A673 (cell line): ENCODE measurements at regions not wholly inside any gene's neighbourhood (a gene's known extent, or its start where the extent isn't known, plus 50 kb on each side); places are given as distances from the start of the nearest gene placed in this dataset.

ENCODE experiments used
- BruUV-seq: library from RNA; stranded (reverse); fragments of 400-500 nt; replicated peaks from 2 replicates; lab custom pipeline; 2021; lab: Mats Ljungman, UMichigan
- CTCF ChIA-PET: fragments of 300-600 bp; sonication (Branson Sonifier 250); formaldehyde crosslinking; loops from one replicate; lab custom pipeline; 2022; ENCODE audit warnings: antibody characterized with exemption; lab: Charles Lee
- POLR2A ChIA-PET: fragments of 300-600 bp; sonication (Branson Sonifier 250); formaldehyde crosslinking; loops from one replicate; lab custom pipeline; 2022; ENCODE audit warnings: antibody characterized with exemption; ENCODE audit not compliant: low non-redundant PET; lab: Charles Lee
- DNase-seq: peaks from one replicate; pipeline ENCODE4 v3.0.0-alpha.2; 2015; ENCODE audit warnings: low spot score
- H3K27ac ChIP-seq: fragments of 200-600 bp; sonication (generic); 2 replicates; pipeline ENCODE4 v1.5.1; 2016; ENCODE audit warnings: mixed run types, low read depth, mild to moderate bottlenecking, mixed read lengths, antibody characterized with exemption, low read length; ENCODE audit not compliant: poor library complexity, severe bottlenecking
- H3K27me3 ChIP-seq: fragments of 200-600 bp; sonication (generic); replicated peaks from 2 replicates; pipeline ENCODE4 v1.6.1; 2017; ENCODE audit warnings: mixed run types, low read depth, mild to moderate bottlenecking, mixed read lengths, antibody characterized with exemption, low read length; ENCODE audit not compliant: insufficient read depth, poor library complexity
- H3K36me3 ChIP-seq: fragments of 200-600 bp; sonication (generic); 2 replicates; pipeline ENCODE4 v1.6.1; 2016; ENCODE audit warnings: mixed run types, mild to moderate bottlenecking, mixed read lengths, antibody characterized with exemption, low read length; ENCODE audit not compliant: insufficient read depth, poor library complexity, severe bottlenecking
- H3K4me1 ChIP-seq: fragments of 200-600 bp; sonication (generic); 2 replicates; pipeline ENCODE4 v1.6.1; 2017; ENCODE audit warnings: mixed run types, mild to moderate bottlenecking, mixed read lengths, antibody characterized with exemption, low read length; ENCODE audit not compliant: insufficient read depth, poor library complexity, severe bottlenecking
- H3K4me3 ChIP-seq: fragments of 200-600 bp; sonication (generic); 2 replicates; pipeline ENCODE4 v1.5.1; 2016; ENCODE audit warnings: low read depth, mixed run types, mild to moderate bottlenecking, mixed read lengths, low read length; ENCODE audit not compliant: poor library complexity, severe bottlenecking
- H3K9me3 ChIP-seq: fragments of 200-600 bp; sonication (generic); 2 replicates; pipeline ENCODE4 v1.6.1; 2016; ENCODE audit warnings: mixed run types, low read depth, mild to moderate bottlenecking, mixed read lengths, antibody characterized with exemption, low read length; ENCODE audit not compliant: poor library complexity, severe bottlenecking
- EZH2 ChIP-seq: fragments of 200-600 bp; sonication (generic); IDR thresholded peaks from 2 replicates; pipeline ENCODE4 v1.6.1; 2017; ENCODE audit warnings: borderline replicate concordance, low read depth, mild to moderate bottlenecking, mixed read lengths, antibody characterized with exemption, low read length; ENCODE audit not compliant: poor library complexity, severe bottlenecking
- intact Hi-C: fragments of 100-400 bp; cut with micrococcal nuclease; formaldehyde crosslinking; loops from one replicate; pipeline ENCODE4 v1.10.0; 2022; ENCODE audit not compliant: unreplicated experiment
- TF ChIP-seq, protein P1 (sequence below): fragments of 300-800, 200-600 bp; sonication (generic); conservative IDR thresholded peaks from 2 replicates; pipeline ENCODE4 v1.5.1; 2017; ENCODE audit warnings: low read depth, mild to moderate bottlenecking, antibody characterized with exemption, low read length, moderate library complexity, mixed read lengths

DNA sequence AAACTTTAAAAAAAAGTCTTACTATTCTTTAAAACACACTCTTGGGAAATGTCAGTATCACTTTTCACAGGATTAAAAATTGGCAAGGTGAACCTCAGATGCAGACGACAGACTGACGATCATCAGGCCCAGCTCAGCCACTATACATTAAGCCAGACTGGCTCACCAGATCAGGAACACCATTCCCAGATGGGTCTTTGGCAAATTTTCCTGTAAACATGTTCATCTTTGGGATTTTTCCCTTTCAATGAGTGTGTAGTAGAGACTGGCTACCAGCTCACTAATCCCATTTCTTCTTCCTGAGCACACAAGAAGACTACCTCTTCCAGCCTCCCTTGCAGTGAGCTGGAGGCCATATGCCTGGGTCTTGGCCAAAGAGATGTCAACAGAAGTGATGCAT lies 142.7 kb upstream of the CHST15 start:
- POLR2A ChIA-PET: no interaction called here

DNA sequence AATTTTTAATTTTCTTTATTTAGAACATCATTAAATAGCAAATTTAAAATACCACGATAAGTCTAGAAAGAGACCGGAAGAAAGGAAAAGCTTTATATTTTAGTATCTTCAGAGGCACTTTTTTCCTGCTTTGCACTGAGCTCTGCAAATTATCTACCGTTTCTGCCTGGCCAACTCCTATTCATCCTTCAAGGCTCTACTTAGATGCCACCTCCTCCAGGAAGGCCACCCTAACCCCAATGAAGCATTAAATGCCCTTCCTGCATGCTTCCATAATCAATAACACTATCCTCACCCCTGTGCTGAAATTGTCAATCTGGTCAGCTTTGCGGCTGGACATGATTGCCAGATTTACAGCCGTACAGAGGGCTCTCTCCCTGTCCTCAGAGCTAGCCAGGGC lies 141.8 kb upstream of the CHST15 start:
- ChIA-PET CTCF (no interaction called here), POLR2A (interaction anchor here (0.6 kb wide), 1 partner anchor 1341 kb away, joined by 3 read pairs; no protein-coding TSS in a partner anchor)
- H3K27ac ChIP-seq: no peak overlapping the region
- no peaks in the 10 kb centered on the region for H3K36me3 ChIP-seq
- no peak overlapping the region for H3K4me3 ChIP-seq
- no peak for TF ChIP-seq EZH2
- TF ChIP-seq, protein P1, sequence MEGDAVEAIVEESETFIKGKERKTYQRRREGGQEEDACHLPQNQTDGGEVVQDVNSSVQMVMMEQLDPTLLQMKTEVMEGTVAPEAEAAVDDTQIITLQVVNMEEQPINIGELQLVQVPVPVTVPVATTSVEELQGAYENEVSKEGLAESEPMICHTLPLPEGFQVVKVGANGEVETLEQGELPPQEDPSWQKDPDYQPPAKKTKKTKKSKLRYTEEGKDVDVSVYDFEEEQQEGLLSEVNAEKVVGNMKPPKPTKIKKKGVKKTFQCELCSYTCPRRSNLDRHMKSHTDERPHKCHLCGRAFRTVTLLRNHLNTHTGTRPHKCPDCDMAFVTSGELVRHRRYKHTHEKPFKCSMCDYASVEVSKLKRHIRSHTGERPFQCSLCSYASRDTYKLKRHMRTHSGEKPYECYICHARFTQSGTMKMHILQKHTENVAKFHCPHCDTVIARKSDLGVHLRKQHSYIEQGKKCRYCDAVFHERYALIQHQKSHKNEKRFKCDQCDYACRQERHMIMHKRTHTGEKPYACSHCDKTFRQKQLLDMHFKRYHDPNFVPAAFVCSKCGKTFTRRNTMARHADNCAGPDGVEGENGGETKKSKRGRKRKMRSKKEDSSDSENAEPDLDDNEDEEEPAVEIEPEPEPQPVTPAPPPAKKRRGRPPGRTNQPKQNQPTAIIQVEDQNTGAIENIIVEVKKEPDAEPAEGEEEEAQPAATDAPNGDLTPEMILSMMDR: no peak
- no peaks in the 10 kb centered on the region for H3K9me3 ChIP-seq
- DNase-seq: no peak
- no peaks in the 10 kb centered on the region for H3K4me1 ChIP-seq
- intact Hi-C loops: no loop called here
- no peaks in the 10 kb centered on the region for H3K27me3 ChIP-seq
- no TSS peak for BruUV-seq

More for the DNA sequence above, 142.7 kb upstream of the CHST15 start:
- Histone ChIP-seq H3K4me1 (no peaks in the 10 kb centered on the region), H3K27me3 (no peaks in the 10 kb centered on the region), H3K9me3 (no peaks in the 10 kb centered on the region), H3K27ac (no peak overlapping the region), H3K36me3 (no peaks in the 10 kb centered on the region), H3K4me3 (no peak overlapping the region)
- CTCF ChIA-PET: no interaction called here
- no peak for TF ChIP-seq EZH2
- TF ChIP-seq, protein P1: no peak
- DNase-seq: no peak
- intact Hi-C loops: no loop called here
- BruUV-seq: no TSS peak

DNA sequence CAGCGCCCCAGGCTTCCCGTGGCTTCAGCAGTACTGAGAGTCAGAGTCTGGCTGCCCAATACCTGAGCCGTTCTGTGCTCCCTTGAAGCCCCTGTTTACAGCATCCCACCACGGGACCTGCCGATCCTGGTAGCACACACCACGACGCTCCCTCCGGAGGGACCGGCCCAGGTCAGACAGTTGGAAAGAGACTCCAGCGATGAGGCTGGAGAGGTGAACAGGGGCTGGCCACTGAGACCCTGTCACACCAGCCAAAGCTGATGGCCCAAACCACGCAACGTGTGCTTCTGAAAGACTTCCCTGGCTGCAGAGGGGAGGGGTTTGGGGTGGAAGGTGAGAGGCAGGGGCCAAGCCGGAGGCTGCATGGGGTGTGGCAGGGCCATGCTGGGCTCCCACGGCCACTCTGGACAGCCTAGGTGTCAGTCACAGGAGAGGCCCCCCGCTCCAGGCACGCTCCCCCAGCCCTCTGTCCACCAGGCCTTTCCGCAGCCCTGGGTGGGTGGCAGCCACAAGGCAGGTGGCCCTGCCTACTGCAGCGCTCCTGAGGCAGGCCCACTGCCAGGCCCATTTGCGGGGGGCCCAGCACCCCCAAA lies 140.2 kb upstream of the CHST15 start:
- H3K9me3 ChIP-seq: peaks cover 7% of the 10 kb centered on the region
- POLR2A ChIA-PET: no interaction called here
- no peaks in the 10 kb centered on the region for H3K36me3 ChIP-seq
- DNase-seq: no peak
- CTCF ChIA-PET: no interaction called here
- no peak overlapping the region for H3K4me3 ChIP-seq
- intact Hi-C loops: no loop called here
- H3K27me3 ChIP-seq: no peaks in the 10 kb centered on the region
- BruUV-seq: no TSS peak
- TF ChIP-seq, protein P1: no peak
- no peak for TF ChIP-seq EZH2
- no peak overlapping the region for H3K27ac ChIP-seq
- H3K4me1 ChIP-seq: no peaks in the 10 kb centered on the region
